ENCODE measurements at regions not wholly inside any gene's neighbourhood (a gene's known extent, or its start where the extent isn't known, plus 50 kb on each side); places are given as distances from the start of the nearest gene placed in this dataset.

GRCh38 chr2:215218587-215219577, 80.5 kb upstream of the ABCA12 start:
- TF ChIP-seq CTCF (conservative IDR thresholded peaks at IDR 0.05; ENCODE audit: low read depth, low read length) (no peak), EZH2phosphoT487 (IDR thresholded peaks at IDR 0.05; ENCODE audit: borderline replicate concordance, low read length) (no peak), EZH2 (IDR thresholded peaks at IDR 0.05; ENCODE audit: low read length, unreplicated experiment) (no peak)

Data from PC-3 (cell line).